Fibroblast of lung (primary cell): ENCODE measurements at regions not wholly inside any gene's neighbourhood (a gene's known extent, or its start where the extent isn't known, plus 50 kb on each side); places are given as distances from the start of the nearest gene placed in this dataset.
A peak's percentile ranks its signal among the peaks of the same experiment; 100 is the strongest.

ENCODE experiments used
- DNase-seq, 2 donors: peaks; one replicate each; pipeline versions ENCODE4 v3.0.0 to v3.0.0-alpha.2; 2010; ENCODE audit warnings: low read depth in 2 of 2
- H2AFZ ChIP-seq: 2 replicates; pipeline ENCODE4 v1.5.1; 2012; ENCODE audit warnings: low read length, control low read depth, inconsistent platforms
- H3K27ac ChIP-seq: 2 replicates; pipeline ENCODE4 v1.5.1; 2011; ENCODE audit warnings: low read length, control low read depth; ENCODE audit not compliant: insufficient read depth
- H3K27me3 ChIP-seq: 2 replicates; pipeline ENCODE4 v1.5.1; 2011; ENCODE audit warnings: mild to moderate bottlenecking, low read length; ENCODE audit not compliant: control insufficient read depth, insufficient read depth
- H3K36me3 ChIP-seq: 2 replicates; pipeline ENCODE4 v1.5.1; 2011; ENCODE audit warnings: low read length; ENCODE audit not compliant: control insufficient read depth, insufficient read depth
- H3K4me1 ChIP-seq: 2 replicates; pipeline ENCODE4 v1.5.1; 2011; ENCODE audit warnings: low read length; ENCODE audit not compliant: control insufficient read depth, insufficient read depth; ENCODE audit errors: extremely low read depth
- H3K4me2 ChIP-seq: 2 replicates; pipeline ENCODE4 v1.5.1; 2011; ENCODE audit warnings: low read length, control low read depth; ENCODE audit not compliant: insufficient read depth; ENCODE audit errors: extremely low read depth
- H3K4me3 ChIP-seq, 4 experiments: fragments of 200-600 bp in 1 of 4; sonication (generic) in 1 of 4; replicated peaks in 1 of 4; 2 replicates each; pipeline ENCODE4 v1.5.1; 2011 to 2016; ENCODE audit warnings: low read length in 4 of 4, low read depth in 3 of 4, mild to moderate bottlenecking in 3 of 4, control low read depth in 2 of 4, inconsistent platforms in 1 of 4, mixed read lengths in 1 of 4; ENCODE audit not compliant: insufficient read depth in 1 of 4; ENCODE audit errors: control extremely low read depth in 1 of 4
- H3K79me2 ChIP-seq: 2 replicates; pipeline ENCODE4 v1.5.1; 2012; ENCODE audit warnings: mild to moderate bottlenecking, low read length, inconsistent platforms; ENCODE audit not compliant: control insufficient read depth, insufficient read depth
- H3K9ac ChIP-seq: 2 replicates; pipeline ENCODE4 v1.5.1; 2011; ENCODE audit warnings: mild to moderate bottlenecking, low read length, control low read depth; ENCODE audit not compliant: insufficient read depth
- H3K9me3 ChIP-seq: 2 replicates; pipeline ENCODE4 v1.5.1; 2012; ENCODE audit warnings: low read depth, low read length; ENCODE audit not compliant: control insufficient read depth, insufficient read depth
- H4K20me1 ChIP-seq: 2 replicates; pipeline ENCODE4 v1.5.1; 2011; ENCODE audit warnings: low read length; ENCODE audit not compliant: control insufficient read depth, insufficient read depth; ENCODE audit errors: extremely low read depth
- EZH2 ChIP-seq: IDR thresholded peaks from 2 replicates; pipeline ENCODE4 v1.5.1; 2012; ENCODE audit warnings: low read length, control low read depth, mild to moderate bottlenecking; ENCODE audit errors: missing control alignments
- TF ChIP-seq, protein P1 (sequence below), 2 donors: IDR thresholded peaks in 1 of 2; conservative IDR thresholded peaks in 1 of 2; 1 replicate in 1 of 2; 2 replicates in 1 of 2; pipeline ENCODE4 v1.5.1; 2011 to 2012; ENCODE audit warnings: low read length in 2 of 2, control low read depth in 1 of 2, inconsistent platforms in 1 of 2, low read depth in 1 of 2, mild to moderate bottlenecking in 1 of 2

DNA sequence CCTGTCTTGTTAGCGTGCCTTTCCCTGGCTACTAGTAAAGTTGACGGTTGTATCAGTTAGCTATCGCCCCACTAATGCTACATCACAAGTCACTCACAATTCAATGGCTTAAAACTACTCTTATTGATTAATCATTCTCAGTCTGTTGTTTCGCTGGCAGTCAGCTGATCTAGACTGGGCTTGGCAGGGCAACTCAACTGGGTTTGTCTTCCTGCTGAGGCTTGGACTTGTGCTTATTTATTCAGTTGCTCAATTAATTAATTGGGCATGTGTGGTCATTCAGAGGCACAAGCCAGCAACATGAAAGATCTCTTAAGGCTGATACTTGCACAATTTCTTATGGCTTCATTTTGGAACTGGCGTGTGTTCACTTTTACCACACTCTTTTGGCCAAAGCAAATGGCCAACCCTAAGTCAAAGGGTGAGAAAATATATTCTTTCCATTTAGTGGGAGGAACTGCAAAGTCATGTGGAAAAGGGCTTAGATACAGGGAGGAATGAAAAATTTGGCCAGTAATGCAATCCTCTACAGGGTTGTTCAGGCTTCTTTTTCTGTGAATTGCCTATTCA lies 333.5 kb downstream of the GPR37 start:
- H3K4me1 ChIP-seq, result no peaks in the 10 kb centered on the region
- no peaks in the 10 kb centered on the region for H3K9me3 ChIP-seq
- no peak overlapping the region for H2AFZ ChIP-seq
- no peaks in the 10 kb centered on the region for H3K79me2 ChIP-seq
- no peak overlapping the region for H3K9ac ChIP-seq
- no peaks in the 10 kb centered on the region for H3K36me3 ChIP-seq
- TF ChIP-seq, protein P1, sequence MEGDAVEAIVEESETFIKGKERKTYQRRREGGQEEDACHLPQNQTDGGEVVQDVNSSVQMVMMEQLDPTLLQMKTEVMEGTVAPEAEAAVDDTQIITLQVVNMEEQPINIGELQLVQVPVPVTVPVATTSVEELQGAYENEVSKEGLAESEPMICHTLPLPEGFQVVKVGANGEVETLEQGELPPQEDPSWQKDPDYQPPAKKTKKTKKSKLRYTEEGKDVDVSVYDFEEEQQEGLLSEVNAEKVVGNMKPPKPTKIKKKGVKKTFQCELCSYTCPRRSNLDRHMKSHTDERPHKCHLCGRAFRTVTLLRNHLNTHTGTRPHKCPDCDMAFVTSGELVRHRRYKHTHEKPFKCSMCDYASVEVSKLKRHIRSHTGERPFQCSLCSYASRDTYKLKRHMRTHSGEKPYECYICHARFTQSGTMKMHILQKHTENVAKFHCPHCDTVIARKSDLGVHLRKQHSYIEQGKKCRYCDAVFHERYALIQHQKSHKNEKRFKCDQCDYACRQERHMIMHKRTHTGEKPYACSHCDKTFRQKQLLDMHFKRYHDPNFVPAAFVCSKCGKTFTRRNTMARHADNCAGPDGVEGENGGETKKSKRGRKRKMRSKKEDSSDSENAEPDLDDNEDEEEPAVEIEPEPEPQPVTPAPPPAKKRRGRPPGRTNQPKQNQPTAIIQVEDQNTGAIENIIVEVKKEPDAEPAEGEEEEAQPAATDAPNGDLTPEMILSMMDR (conservative IDR thresholded peaks at IDR 0.05 in 1 of 2, IDR thresholded peaks at IDR 0.05 in 1 of 2; ENCODE audit: low read depth in 1 of 2, low read length in 2 of 2), result no peak
- no peak for TF ChIP-seq EZH2
- DNase-seq, result peak in 1 of 2 donors; percentile 54
- no peak overlapping the region for H3K4me3 ChIP-seq
- no peak overlapping the region for H3K27ac ChIP-seq
- H3K27me3 ChIP-seq, result no peaks in the 10 kb centered on the region
- no peak overlapping the region for H3K4me2 ChIP-seq
- no peaks in the 10 kb centered on the region for H4K20me1 ChIP-seq

DNA sequence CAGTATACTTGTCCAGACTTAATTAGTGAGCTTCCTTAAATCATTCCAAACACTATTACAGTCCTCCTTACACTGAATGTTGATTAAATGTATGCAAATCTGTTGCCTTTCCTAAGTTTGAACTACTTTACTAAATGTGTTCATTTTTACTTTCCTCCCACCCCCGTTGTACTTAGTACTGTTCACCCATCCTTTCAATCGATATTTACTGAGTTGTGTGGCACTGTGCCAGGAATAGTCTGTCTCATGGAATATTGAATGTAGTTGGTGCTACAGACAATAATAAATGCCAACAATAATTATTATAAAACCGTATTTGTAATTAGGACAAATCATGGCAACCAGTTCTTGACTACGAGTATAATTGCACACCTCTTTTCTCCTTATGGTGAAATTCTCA lies 335.7 kb downstream of the GPR37 start:
- Histone ChIP-seq H3K27ac (no peak overlapping the region), H3K4me1 (no peaks in the 10 kb centered on the region), H3K36me3 (no peaks in the 10 kb centered on the region), H2AFZ (no peak overlapping the region), H3K9me3 (no peaks in the 10 kb centered on the region), H3K9ac (no peak overlapping the region), H3K4me2 (no peak overlapping the region), H3K79me2 (no peaks in the 10 kb centered on the region), H4K20me1 (no peaks in the 10 kb centered on the region), H3K4me3 (no peak overlapping the region), H3K27me3 (no peaks in the 10 kb centered on the region)
- no peak for DNase-seq
- TF ChIP-seq, protein P1 (conservative IDR thresholded peaks at IDR 0.05 in 1 of 2, IDR thresholded peaks at IDR 0.05 in 1 of 2; ENCODE audit: low read depth in 1 of 2, low read length in 2 of 2), result no peak

DNA sequence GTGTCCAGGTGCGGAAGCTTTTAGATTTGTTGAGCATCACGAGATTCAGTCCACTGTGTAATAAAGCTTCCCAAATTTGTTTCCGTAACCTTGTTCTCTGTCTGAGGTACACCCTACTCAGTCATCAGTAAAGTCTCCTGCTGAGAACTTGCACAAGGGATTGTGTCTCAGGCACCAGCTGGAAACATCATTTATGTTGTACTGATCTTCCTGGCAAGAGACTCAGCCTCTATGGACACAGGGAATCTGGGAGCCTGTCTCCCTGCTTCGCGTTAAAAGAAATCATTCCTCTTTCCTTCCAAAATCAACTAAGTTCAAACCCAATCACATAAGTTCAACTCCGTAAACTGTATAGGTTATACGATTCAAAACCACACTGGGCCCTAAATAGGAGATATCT lies 336.8 kb downstream of the GPR37 start:
- Histone ChIP-seq H3K4me3 (no peak overlapping the region), H3K27ac (no peak overlapping the region), H3K9ac (no peak overlapping the region), H3K79me2 (no peaks in the 10 kb centered on the region), H3K9me3 (no peaks in the 10 kb centered on the region), H2AFZ (no peak overlapping the region), H4K20me1 (no peaks in the 10 kb centered on the region), H3K4me1 (no peaks in the 10 kb centered on the region), H3K27me3 (no peaks in the 10 kb centered on the region), H3K36me3 (no peaks in the 10 kb centered on the region), H3K4me2 (no peak overlapping the region)
- peak in 1 of 2 donors; percentile 20 for DNase-seq
- TF ChIP-seq, protein P1 (conservative IDR thresholded peaks at IDR 0.05 in 1 of 2, IDR thresholded peaks at IDR 0.05 in 1 of 2; ENCODE audit: low read depth in 1 of 2, low read length in 2 of 2), result no peak
- no peak for TF ChIP-seq EZH2
